Body of pancreas (tissue), 4 donors: ENCODE measurements at regions not wholly inside any gene's neighbourhood (a gene's known extent, or its start where the extent isn't known, plus 50 kb on each side); places are given as distances from the start of the nearest gene placed in this dataset.

ENCODE experiments used
- CTCF ChIP-seq, 7 experiments: fragments of 450-650 bp in 4 of 7; fragments of 200-600 bp in 3 of 7; sonication (generic) in 3 of 7; IDR thresholded peaks; one replicate each; pipeline ENCODE4 v1.5.1; 2016 to 2019; ENCODE audit warnings: antibody characterized with exemption in 7 of 7
- POLR2A ChIP-seq, 3 donors: fragments of 450-650 bp; IDR thresholded peaks; one replicate each; pipeline ENCODE4 v1.6.1; 2016; ENCODE audit warnings: antibody characterized with exemption in 3 of 3, mild to moderate bottlenecking in 2 of 3

GRCh38 chr22:49186762-49187161 lies 640.9 kb downstream of the BRD1 start:
- no peak for TF ChIP-seq POLR2A (IDR thresholded peaks at IDR 0.05)
- no peak for TF ChIP-seq CTCF (IDR thresholded peaks at IDR 0.05)
